ENCODE measurements at regions not wholly inside any gene's neighbourhood (a gene's known extent, or its start where the extent isn't known, plus 50 kb on each side); places are given as distances from the start of the nearest gene placed in this dataset.

- no peaks in the 10 kb centered on the region for H3K9me2 ChIP-seq (ENCODE audit: insufficient read depth, low read length)
- H3K4me3 ChIP-seq (ENCODE audit: low read length) = no peak overlapping the region
- H3K27ac ChIP-seq (ENCODE audit: low read length) = no peak overlapping the region
- H3K79me2 ChIP-seq (replicated peaks; ENCODE audit: insufficient read depth, low read length) = no peaks in the 10 kb centered on the region
- no peak overlapping the region for H3K4me2 ChIP-seq (ENCODE audit: low read length)
- H3K27me3 ChIP-seq (ENCODE audit: insufficient read depth, low read depth, low read length) = no peaks in the 10 kb centered on the region
- no peaks in the 10 kb centered on the region for H3K9me3 ChIP-seq (ENCODE audit: low read length)
- H3K9ac ChIP-seq (ENCODE audit: low read length) = no peak overlapping the region
- no peaks in the 10 kb centered on the region for H3F3A ChIP-seq (ENCODE audit: insufficient read depth, low read length, poor library complexity, severe bottlenecking)
- no peaks in the 10 kb centered on the region for H4K20me1 ChIP-seq (ENCODE audit: insufficient read depth)
- H3K36me3 ChIP-seq (ENCODE audit: insufficient read depth, low read length) = no peaks in the 10 kb centered on the region
- no peak for TF ChIP-seq MXI1 (conservative IDR thresholded peaks at IDR 0.05; ENCODE audit: poor library complexity, severe bottlenecking)
- no peak for TF ChIP-seq RAD21 (conservative IDR thresholded peaks at IDR 0.05)
- no peak for TF ChIP-seq POLR2AphosphoS5 (IDR thresholded peaks at IDR 0.05)
- TF ChIP-seq SMC3 (conservative IDR thresholded peaks at IDR 0.05; ENCODE audit: poor library complexity) = no peak
- TF ChIP-seq, protein P1, sequence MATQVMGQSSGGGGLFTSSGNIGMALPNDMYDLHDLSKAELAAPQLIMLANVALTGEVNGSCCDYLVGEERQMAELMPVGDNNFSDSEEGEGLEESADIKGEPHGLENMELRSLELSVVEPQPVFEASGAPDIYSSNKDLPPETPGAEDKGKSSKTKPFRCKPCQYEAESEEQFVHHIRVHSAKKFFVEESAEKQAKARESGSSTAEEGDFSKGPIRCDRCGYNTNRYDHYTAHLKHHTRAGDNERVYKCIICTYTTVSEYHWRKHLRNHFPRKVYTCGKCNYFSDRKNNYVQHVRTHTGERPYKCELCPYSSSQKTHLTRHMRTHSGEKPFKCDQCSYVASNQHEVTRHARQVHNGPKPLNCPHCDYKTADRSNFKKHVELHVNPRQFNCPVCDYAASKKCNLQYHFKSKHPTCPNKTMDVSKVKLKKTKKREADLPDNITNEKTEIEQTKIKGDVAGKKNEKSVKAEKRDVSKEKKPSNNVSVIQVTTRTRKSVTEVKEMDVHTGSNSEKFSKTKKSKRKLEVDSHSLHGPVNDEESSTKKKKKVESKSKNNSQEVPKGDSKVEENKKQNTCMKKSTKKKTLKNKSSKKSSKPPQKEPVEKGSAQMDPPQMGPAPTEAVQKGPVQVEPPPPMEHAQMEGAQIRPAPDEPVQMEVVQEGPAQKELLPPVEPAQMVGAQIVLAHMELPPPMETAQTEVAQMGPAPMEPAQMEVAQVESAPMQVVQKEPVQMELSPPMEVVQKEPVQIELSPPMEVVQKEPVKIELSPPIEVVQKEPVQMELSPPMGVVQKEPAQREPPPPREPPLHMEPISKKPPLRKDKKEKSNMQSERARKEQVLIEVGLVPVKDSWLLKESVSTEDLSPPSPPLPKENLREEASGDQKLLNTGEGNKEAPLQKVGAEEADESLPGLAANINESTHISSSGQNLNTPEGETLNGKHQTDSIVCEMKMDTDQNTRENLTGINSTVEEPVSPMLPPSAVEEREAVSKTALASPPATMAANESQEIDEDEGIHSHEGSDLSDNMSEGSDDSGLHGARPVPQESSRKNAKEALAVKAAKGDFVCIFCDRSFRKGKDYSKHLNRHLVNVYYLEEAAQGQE (IDR thresholded peaks at IDR 0.05; ENCODE audit: borderline replicate concordance) = no peak
- TF ChIP-seq TAF1 (IDR thresholded peaks at IDR 0.05; ENCODE audit: low read depth) = no peak
- no peak for TF ChIP-seq EP300 (conservative IDR thresholded peaks at IDR 0.05; ENCODE audit: poor library complexity, severe bottlenecking)
- TF ChIP-seq, protein P2, sequence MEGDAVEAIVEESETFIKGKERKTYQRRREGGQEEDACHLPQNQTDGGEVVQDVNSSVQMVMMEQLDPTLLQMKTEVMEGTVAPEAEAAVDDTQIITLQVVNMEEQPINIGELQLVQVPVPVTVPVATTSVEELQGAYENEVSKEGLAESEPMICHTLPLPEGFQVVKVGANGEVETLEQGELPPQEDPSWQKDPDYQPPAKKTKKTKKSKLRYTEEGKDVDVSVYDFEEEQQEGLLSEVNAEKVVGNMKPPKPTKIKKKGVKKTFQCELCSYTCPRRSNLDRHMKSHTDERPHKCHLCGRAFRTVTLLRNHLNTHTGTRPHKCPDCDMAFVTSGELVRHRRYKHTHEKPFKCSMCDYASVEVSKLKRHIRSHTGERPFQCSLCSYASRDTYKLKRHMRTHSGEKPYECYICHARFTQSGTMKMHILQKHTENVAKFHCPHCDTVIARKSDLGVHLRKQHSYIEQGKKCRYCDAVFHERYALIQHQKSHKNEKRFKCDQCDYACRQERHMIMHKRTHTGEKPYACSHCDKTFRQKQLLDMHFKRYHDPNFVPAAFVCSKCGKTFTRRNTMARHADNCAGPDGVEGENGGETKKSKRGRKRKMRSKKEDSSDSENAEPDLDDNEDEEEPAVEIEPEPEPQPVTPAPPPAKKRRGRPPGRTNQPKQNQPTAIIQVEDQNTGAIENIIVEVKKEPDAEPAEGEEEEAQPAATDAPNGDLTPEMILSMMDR (IDR thresholded peaks at IDR 0.05; ENCODE audit: poor library complexity, severe bottlenecking) = no peak
- no peak for TF ChIP-seq EZH2 (IDR thresholded peaks at IDR 0.05; ENCODE audit: borderline replicate concordance, insufficient read depth, low read length, poor library complexity, severe bottlenecking)
- no peak overlapping the region for H2AFZ ChIP-seq (ENCODE audit: low read depth, low read length)
Measured at GRCh38 chr2:16548036-16548435, 117.6 kb downstream of the CYRIA start.

DNA sequence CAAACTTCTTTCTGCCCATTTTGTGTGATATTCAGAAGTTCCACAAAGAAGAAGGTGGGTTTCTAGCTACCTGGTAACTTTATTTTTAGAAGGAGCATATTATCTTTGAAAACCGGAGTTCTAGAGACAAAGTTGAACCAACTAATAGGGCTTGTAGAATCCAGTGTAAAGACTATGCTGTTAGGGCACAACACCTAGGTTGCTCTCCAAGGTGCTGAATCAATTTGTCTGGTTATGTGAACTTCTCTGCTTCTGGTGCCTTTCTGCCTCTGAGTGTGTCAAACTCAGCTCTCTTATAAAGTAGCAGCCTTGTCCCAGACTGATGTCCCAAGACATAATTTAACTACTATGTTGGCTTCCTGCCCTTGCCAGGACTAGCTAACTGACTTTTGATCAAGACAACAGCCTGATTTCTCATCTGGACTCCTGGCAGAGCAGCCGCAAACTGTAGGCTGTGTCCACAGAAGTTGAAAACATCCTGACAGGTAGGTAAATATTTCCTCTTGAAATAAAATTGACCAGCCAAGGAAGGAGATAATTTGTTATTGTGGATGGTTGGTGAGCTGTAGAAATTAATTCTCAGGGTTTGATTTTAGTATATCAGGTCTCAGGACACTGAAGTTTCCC lies 119.4 kb downstream of the CYRIA start:
- Histone ChIP-seq H3K9ac (ENCODE audit: low read length) (no peak overlapping the region), H3K27me3 (ENCODE audit: insufficient read depth, low read depth, low read length) (no peaks in the 10 kb centered on the region)

More for the DNA sequence above, 119.4 kb downstream of the CYRIA start:
- no peaks in the 10 kb centered on the region for H3K9me3 ChIP-seq (ENCODE audit: low read length)
- TF ChIP-seq EZH2 (IDR thresholded peaks at IDR 0.05; ENCODE audit: borderline replicate concordance, insufficient read depth, low read length, poor library complexity, severe bottlenecking) (no peak), MXI1 (conservative IDR thresholded peaks at IDR 0.05; ENCODE audit: poor library complexity, severe bottlenecking) (no peak), RAD21 (conservative IDR thresholded peaks at IDR 0.05) (no peak), SMC3 (conservative IDR thresholded peaks at IDR 0.05; ENCODE audit: poor library complexity) (no peak), TAF1 (IDR thresholded peaks at IDR 0.05; ENCODE audit: low read depth) (no peak), EP300 (conservative IDR thresholded peaks at IDR 0.05; ENCODE audit: poor library complexity, severe bottlenecking) (no peak)
- TF ChIP-seq, protein P1 (IDR thresholded peaks at IDR 0.05; ENCODE audit: borderline replicate concordance) = peak; percentile 66
- TF ChIP-seq, protein P2 (IDR thresholded peaks at IDR 0.05; ENCODE audit: poor library complexity, severe bottlenecking) = no peak
- H3K9me2 ChIP-seq (ENCODE audit: insufficient read depth, low read length) = no peaks in the 10 kb centered on the region
- H3K4me3 ChIP-seq (ENCODE audit: low read length) = no peak overlapping the region
- H3K79me2 ChIP-seq (replicated peaks; ENCODE audit: insufficient read depth, low read length) = no peaks in the 10 kb centered on the region
- H3F3A ChIP-seq (ENCODE audit: insufficient read depth, low read length, poor library complexity, severe bottlenecking) = no peaks in the 10 kb centered on the region
- no peaks in the 10 kb centered on the region for H3K36me3 ChIP-seq (ENCODE audit: insufficient read depth, low read length)
- H2AFZ ChIP-seq (ENCODE audit: low read depth, low read length) = no peak overlapping the region
- H3K4me2 ChIP-seq (ENCODE audit: low read length) = no peak overlapping the region
- H3K27ac ChIP-seq (ENCODE audit: low read length) = no peak overlapping the region
- H4K20me1 ChIP-seq (ENCODE audit: insufficient read depth) = no peaks in the 10 kb centered on the region
